ENCODE measurements at regions not wholly inside any gene's neighbourhood (a gene's known extent, or its start where the extent isn't known, plus 50 kb on each side); places are given as distances from the start of the nearest gene placed in this dataset.

GRCh38 chrX:14220386-14220944, 190.8 kb upstream of the GEMIN8 start:
- no peak for TF ChIP-seq REST (IDR thresholded peaks at IDR 0.05; ENCODE audit: insufficient replicate concordance, low read depth)
- TF ChIP-seq CTCF (IDR thresholded peaks at IDR 0.05; ENCODE audit: insufficient read depth, low read length), result no peak
- no peak for TF ChIP-seq POLR2AphosphoS5 (IDR thresholded peaks at IDR 0.05; ENCODE audit: low read depth)
- no peak for TF ChIP-seq GABPA (IDR thresholded peaks at IDR 0.05; ENCODE audit: low read depth)
